Hepatocyte (in vitro differentiated cells): ENCODE measurements at regions not wholly inside any gene's neighbourhood (a gene's known extent, or its start where the extent isn't known, plus 50 kb on each side); places are given as distances from the start of the nearest gene placed in this dataset.

Experiments used
- EZH2 ChIP-seq: fragments of 200-600 bp; sonication (generic); IDR thresholded peaks from 2 replicates; pipeline ENCODE4 v1.6.1; 2016; ENCODE audit warnings: antibody characterized with exemption, mild to moderate bottlenecking, borderline replicate concordance
- EZH2phosphoT487 ChIP-seq: fragments of 200-600 bp; sonication (generic); IDR thresholded peaks from one replicate; pipeline ENCODE4 v1.6.1; 2018; ENCODE audit warnings: antibody characterized with exemption, mild to moderate bottlenecking, low read depth, moderate library complexity; ENCODE audit not compliant: unreplicated experiment, severe bottlenecking
- TF ChIP-seq, protein P1 (sequence below): fragments of 200-600 bp; sonication (generic); IDR thresholded peaks from 2 replicates; pipeline ENCODE4 v1.5.1; 2016; ENCODE audit warnings: antibody characterized with exemption, mild to moderate bottlenecking; ENCODE audit not compliant: poor library complexity

DNA sequence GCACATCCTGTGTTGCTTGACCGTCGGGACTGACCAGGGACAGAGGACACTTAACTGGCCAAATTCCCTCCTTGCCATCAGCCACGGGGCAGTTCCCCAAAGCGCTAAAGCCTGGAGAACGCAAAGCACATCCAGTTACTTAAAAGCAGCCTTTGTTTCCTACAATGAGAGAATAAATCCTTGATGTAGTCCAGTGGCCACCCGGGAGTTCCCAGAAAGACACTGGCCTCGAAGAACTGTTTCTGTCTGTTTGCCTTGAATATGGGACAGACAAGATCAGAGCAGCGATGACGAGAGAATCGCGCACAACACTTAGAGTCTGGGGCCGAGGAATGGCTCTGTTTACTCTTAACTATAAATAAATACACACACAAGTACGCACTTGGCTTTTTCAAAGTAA lies 102.2 kb downstream of the TNFAIP2 start:
- TF ChIP-seq, protein P1, sequence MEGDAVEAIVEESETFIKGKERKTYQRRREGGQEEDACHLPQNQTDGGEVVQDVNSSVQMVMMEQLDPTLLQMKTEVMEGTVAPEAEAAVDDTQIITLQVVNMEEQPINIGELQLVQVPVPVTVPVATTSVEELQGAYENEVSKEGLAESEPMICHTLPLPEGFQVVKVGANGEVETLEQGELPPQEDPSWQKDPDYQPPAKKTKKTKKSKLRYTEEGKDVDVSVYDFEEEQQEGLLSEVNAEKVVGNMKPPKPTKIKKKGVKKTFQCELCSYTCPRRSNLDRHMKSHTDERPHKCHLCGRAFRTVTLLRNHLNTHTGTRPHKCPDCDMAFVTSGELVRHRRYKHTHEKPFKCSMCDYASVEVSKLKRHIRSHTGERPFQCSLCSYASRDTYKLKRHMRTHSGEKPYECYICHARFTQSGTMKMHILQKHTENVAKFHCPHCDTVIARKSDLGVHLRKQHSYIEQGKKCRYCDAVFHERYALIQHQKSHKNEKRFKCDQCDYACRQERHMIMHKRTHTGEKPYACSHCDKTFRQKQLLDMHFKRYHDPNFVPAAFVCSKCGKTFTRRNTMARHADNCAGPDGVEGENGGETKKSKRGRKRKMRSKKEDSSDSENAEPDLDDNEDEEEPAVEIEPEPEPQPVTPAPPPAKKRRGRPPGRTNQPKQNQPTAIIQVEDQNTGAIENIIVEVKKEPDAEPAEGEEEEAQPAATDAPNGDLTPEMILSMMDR, result no peak
- TF ChIP-seq EZH2phosphoT487, result no peak
- no peak for TF ChIP-seq EZH2
